ENCODE measurements at regions not wholly inside any gene's neighbourhood (a gene's known extent, or its start where the extent isn't known, plus 50 kb on each side); places are given as distances from the start of the nearest gene placed in this dataset.

- peaks cover 0 to 4% (median 0%) of the 10 kb centered on the region in 5 experiments for H3K9me3 ChIP-seq (ENCODE audit: control extremely low read depth in 1 of 5, control insufficient read depth in 4 of 5, insufficient read depth in 2 of 5, low read depth in 1 of 5, low read length in 4 of 5)
- no peak overlapping the region for H3K4me3 ChIP-seq (ENCODE audit: control insufficient read depth in 1 of 7, extremely low read depth in 1 of 7, insufficient read depth in 4 of 7, low read depth in 2 of 7, low read length in 6 of 7)
Observed at GRCh38 chr1:170356585-170356984, 175.4 kb upstream of the GORAB start.

GRCh38 chr1:170357750-170358149 lies 174.2 kb upstream of the GORAB start:
- no CpG with 5 or more reads among the region's 1 CpG for WGBS (ENCODE audit: insufficient coverage)
- Histone ChIP-seq H3K4me3 (ENCODE audit: control insufficient read depth in 1 of 7, extremely low read depth in 1 of 7, insufficient read depth in 4 of 7, low read depth in 2 of 7, low read length in 6 of 7) (no peak overlapping the region), H3K36me3 (ENCODE audit: control insufficient read depth in 4 of 4, insufficient read depth in 4 of 4, low read length in 3 of 4) (no peaks in the 10 kb centered on the region), H3K27ac (ENCODE audit: insufficient read depth in 1 of 2, low read depth in 1 of 2, low read length in 2 of 2, poor library complexity in 1 of 2, severe bottlenecking in 2 of 2) (no peak overlapping the region), H3K4me1 (ENCODE audit: control extremely low read depth in 1 of 4, control insufficient read depth in 4 of 4, insufficient read depth in 4 of 4, low read length in 3 of 4) (no peaks in the 10 kb centered on the region), H3K27me3 (replicated peaks in 2 of 5; ENCODE audit: control insufficient read depth in 4 of 5, insufficient read depth in 5 of 5, low read length in 4 of 5) (peaks cover 0 to 2% (median 0%) of the 10 kb centered on the region in 5 experiments), H3K9me3 (ENCODE audit: control extremely low read depth in 1 of 5, control insufficient read depth in 4 of 5, insufficient read depth in 2 of 5, low read depth in 1 of 5, low read length in 4 of 5) (peaks cover 0 to 4% (median 0%) of the 10 kb centered on the region in 5 experiments)
- no peak for DNase-seq
- CTCF ChIA-PET: no interaction called here
- POLR2A ChIA-PET: no interaction called here

More at GRCh38 chr1:170356585-170356984, 175.4 kb upstream of the GORAB start:
- H3K27ac ChIP-seq (ENCODE audit: insufficient read depth in 1 of 2, low read depth in 1 of 2, low read length in 2 of 2, poor library complexity in 1 of 2, severe bottlenecking in 2 of 2): no peak overlapping the region
- H3K36me3 ChIP-seq (ENCODE audit: control insufficient read depth in 4 of 4, insufficient read depth in 4 of 4, low read length in 3 of 4): no peaks in the 10 kb centered on the region
- CTCF ChIA-PET: no interaction called here
- H3K4me1 ChIP-seq (ENCODE audit: control extremely low read depth in 1 of 4, control insufficient read depth in 4 of 4, insufficient read depth in 4 of 4, low read length in 3 of 4): no peaks in the 10 kb centered on the region
- H3K27me3 ChIP-seq (replicated peaks in 2 of 5; ENCODE audit: control insufficient read depth in 4 of 5, insufficient read depth in 5 of 5, low read length in 4 of 5): peaks cover 0 to 2% (median 0%) of the 10 kb centered on the region in 5 experiments
- POLR2A ChIA-PET: no interaction called here
- no peak for DNase-seq

GRCh38 chr1:170360601-170361000 lies 171.4 kb upstream of the GORAB start:
- Histone ChIP-seq H3K4me1 (ENCODE audit: control extremely low read depth in 1 of 4, control insufficient read depth in 4 of 4, insufficient read depth in 4 of 4, low read length in 3 of 4) (no peaks in the 10 kb centered on the region), H3K27me3 (replicated peaks in 2 of 5; ENCODE audit: control insufficient read depth in 4 of 5, insufficient read depth in 5 of 5, low read length in 4 of 5) (no peaks in the 10 kb centered on the region), H3K36me3 (ENCODE audit: control insufficient read depth in 4 of 4, insufficient read depth in 4 of 4, low read length in 3 of 4) (no peaks in the 10 kb centered on the region), H3K27ac (ENCODE audit: insufficient read depth in 1 of 2, low read depth in 1 of 2, low read length in 2 of 2, poor library complexity in 1 of 2, severe bottlenecking in 2 of 2) (no peak overlapping the region), H3K4me3 (ENCODE audit: control insufficient read depth in 1 of 7, extremely low read depth in 1 of 7, insufficient read depth in 4 of 7, low read depth in 2 of 7, low read length in 6 of 7) (no peak overlapping the region), H3K9me3 (ENCODE audit: control extremely low read depth in 1 of 5, control insufficient read depth in 4 of 5, insufficient read depth in 2 of 5, low read depth in 1 of 5, low read length in 4 of 5) (peaks cover 0 to 8% (median 3%) of the 10 kb centered on the region in 5 experiments)
- WGBS (ENCODE audit: insufficient coverage): 100% methylated on average over 1 of the region's 3 CpGs
- DNase-seq: no peak
- ChIA-PET POLR2A (no interaction called here), CTCF (no interaction called here)

DNA sequence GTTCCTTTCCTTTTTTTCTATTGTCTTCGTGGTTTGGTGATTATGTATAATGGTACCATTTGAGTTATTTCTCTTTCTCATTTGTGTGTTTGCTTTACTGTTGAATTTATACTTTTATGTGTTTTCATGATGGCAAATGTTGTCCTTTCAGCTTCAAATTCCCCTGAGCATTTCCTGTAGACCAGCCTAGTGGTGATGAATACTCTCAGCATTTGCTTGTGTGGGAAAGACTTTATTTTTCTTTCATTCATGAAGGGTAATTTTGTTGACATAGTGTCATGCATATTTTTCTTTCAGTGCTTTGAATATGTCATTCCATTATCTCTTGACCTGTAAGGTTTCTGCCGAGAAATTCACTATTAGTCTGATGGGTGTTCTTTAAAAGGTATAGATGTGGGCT lies 166.6 kb upstream of the GORAB start:
- no CpG with 5 or more reads among the region's 2 CpGs for WGBS (ENCODE audit: insufficient coverage)
- POLR2A ChIA-PET: no interaction called here
- peaks cover 0 to 17% (median 5%) of the 10 kb centered on the region in 5 experiments for H3K9me3 ChIP-seq (ENCODE audit: control extremely low read depth in 1 of 5, control insufficient read depth in 4 of 5, insufficient read depth in 2 of 5, low read depth in 1 of 5, low read length in 4 of 5)
- no peak overlapping the region for H3K4me3 ChIP-seq (ENCODE audit: control insufficient read depth in 1 of 7, extremely low read depth in 1 of 7, insufficient read depth in 4 of 7, low read depth in 2 of 7, low read length in 6 of 7)
- no peaks in the 10 kb centered on the region for H3K27me3 ChIP-seq (replicated peaks in 2 of 5; ENCODE audit: control insufficient read depth in 4 of 5, insufficient read depth in 5 of 5, low read length in 4 of 5)
- no peak for DNase-seq
- CTCF ChIA-PET: no interaction called here
- H3K27ac ChIP-seq (ENCODE audit: insufficient read depth in 1 of 2, low read depth in 1 of 2, low read length in 2 of 2, poor library complexity in 1 of 2, severe bottlenecking in 2 of 2): no peak overlapping the region
- no peaks in the 10 kb centered on the region for H3K4me1 ChIP-seq (ENCODE audit: control extremely low read depth in 1 of 4, control insufficient read depth in 4 of 4, insufficient read depth in 4 of 4, low read length in 3 of 4)
- H3K36me3 ChIP-seq (ENCODE audit: control insufficient read depth in 4 of 4, insufficient read depth in 4 of 4, low read length in 3 of 4): no peaks in the 10 kb centered on the region

DNA sequence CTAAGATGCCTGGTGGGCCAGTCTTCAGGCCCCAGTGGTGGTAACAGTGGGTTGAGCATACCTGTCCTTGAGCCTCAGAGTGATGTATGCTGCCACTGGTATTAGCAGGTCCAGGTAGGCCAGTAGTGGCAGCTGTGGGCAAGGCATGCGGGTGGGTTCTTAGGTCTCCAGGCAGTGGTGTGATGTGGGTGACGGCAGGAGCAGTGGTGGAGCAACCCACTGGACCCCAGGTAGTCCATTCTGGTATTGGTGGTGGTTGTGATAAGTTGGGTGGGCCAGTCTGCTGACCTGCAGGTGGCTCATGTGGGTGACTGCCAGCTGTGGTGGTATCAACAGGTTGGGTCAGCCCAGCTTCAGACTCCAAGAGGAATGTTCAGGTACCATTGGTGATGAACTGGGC lies 165.0 kb upstream of the GORAB start:
- no peak for DNase-seq
- no peak overlapping the region for H3K27ac ChIP-seq (ENCODE audit: insufficient read depth in 1 of 2, low read depth in 1 of 2, low read length in 2 of 2, poor library complexity in 1 of 2, severe bottlenecking in 2 of 2)
- WGBS (ENCODE audit: insufficient coverage): 100% methylated on average over 2 of the region's 2 CpGs
- CTCF ChIA-PET: no interaction called here
- no peaks in the 10 kb centered on the region for H3K36me3 ChIP-seq (ENCODE audit: control insufficient read depth in 4 of 4, insufficient read depth in 4 of 4, low read length in 3 of 4)
- no peak overlapping the region for H3K4me3 ChIP-seq (ENCODE audit: control insufficient read depth in 1 of 7, extremely low read depth in 1 of 7, insufficient read depth in 4 of 7, low read depth in 2 of 7, low read length in 6 of 7)
- peaks cover 0 to 17% (median 5%) of the 10 kb centered on the region in 5 experiments for H3K9me3 ChIP-seq (ENCODE audit: control extremely low read depth in 1 of 5, control insufficient read depth in 4 of 5, insufficient read depth in 2 of 5, low read depth in 1 of 5, low read length in 4 of 5)
- no peaks in the 10 kb centered on the region for H3K27me3 ChIP-seq (replicated peaks in 2 of 5; ENCODE audit: control insufficient read depth in 4 of 5, insufficient read depth in 5 of 5, low read length in 4 of 5)
- POLR2A ChIA-PET: no interaction called here
- no peaks in the 10 kb centered on the region for H3K4me1 ChIP-seq (ENCODE audit: control extremely low read depth in 1 of 4, control insufficient read depth in 4 of 4, insufficient read depth in 4 of 4, low read length in 3 of 4)

DNA sequence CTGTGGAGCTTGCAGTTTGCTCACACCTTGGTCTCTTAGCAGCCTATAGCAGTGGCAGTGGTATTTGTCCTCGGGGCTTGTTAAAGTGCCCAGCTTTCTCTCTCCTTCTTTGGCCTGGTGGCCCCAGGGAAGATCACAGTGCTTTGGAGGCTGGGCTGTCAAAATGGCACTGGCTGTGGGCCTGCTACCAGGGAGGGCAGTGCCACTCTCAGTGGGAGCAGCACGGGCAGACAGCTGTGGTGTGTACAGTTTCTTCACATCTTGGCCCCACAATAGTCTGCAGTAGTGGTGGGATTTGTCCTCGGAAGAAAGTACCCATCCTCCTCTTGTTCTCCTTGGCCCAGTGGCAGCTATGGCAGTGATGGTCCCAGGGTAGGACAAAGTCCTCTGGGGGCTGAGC lies 164.4 kb upstream of the GORAB start:
- Histone ChIP-seq H3K27me3 (replicated peaks in 2 of 5; ENCODE audit: control insufficient read depth in 4 of 5, insufficient read depth in 5 of 5, low read length in 4 of 5) (no peaks in the 10 kb centered on the region), H3K36me3 (ENCODE audit: control insufficient read depth in 4 of 4, insufficient read depth in 4 of 4, low read length in 3 of 4) (no peaks in the 10 kb centered on the region), H3K27ac (ENCODE audit: insufficient read depth in 1 of 2, low read depth in 1 of 2, low read length in 2 of 2, poor library complexity in 1 of 2, severe bottlenecking in 2 of 2) (no peak overlapping the region), H3K4me1 (ENCODE audit: control extremely low read depth in 1 of 4, control insufficient read depth in 4 of 4, insufficient read depth in 4 of 4, low read length in 3 of 4) (no peaks in the 10 kb centered on the region), H3K4me3 (ENCODE audit: control insufficient read depth in 1 of 7, extremely low read depth in 1 of 7, insufficient read depth in 4 of 7, low read depth in 2 of 7, low read length in 6 of 7) (no peak overlapping the region), H3K9me3 (ENCODE audit: control extremely low read depth in 1 of 5, control insufficient read depth in 4 of 5, insufficient read depth in 2 of 5, low read depth in 1 of 5, low read length in 4 of 5) (peaks cover 0 to 17% (median 5%) of the 10 kb centered on the region in 5 experiments)
- ChIA-PET CTCF (no interaction called here), POLR2A (no interaction called here)
- DNase-seq: no peak
- 100% methylated on average over 3 of the region's 3 CpGs for WGBS (ENCODE audit: insufficient coverage)

DNA sequence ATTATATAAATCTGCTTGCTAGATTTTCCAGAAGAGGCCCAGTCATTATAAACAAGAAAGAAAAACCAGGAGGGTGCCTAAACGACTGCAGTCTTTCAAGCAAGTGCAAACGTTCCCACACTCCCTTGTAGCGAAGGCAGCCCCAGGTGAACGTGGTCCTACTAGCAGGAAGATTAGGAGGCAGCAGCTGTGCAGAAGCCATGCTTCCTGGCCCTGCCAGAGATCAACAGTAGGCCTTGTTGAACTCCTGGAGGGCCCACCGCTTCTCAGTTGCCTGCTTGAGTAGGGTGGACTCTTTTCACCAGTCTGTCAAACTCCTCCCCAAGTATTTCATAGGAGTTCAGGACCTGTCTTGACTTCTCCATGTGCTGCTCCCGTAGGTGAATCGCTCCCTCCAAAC lies 163.0 kb upstream of the GORAB start:
- Histone ChIP-seq H3K9me3 (ENCODE audit: control extremely low read depth in 1 of 5, control insufficient read depth in 4 of 5, insufficient read depth in 2 of 5, low read depth in 1 of 5, low read length in 4 of 5) (peaks cover 0 to 17% (median 2%) of the 10 kb centered on the region in 5 experiments), H3K27me3 (replicated peaks in 2 of 5; ENCODE audit: control insufficient read depth in 4 of 5, insufficient read depth in 5 of 5, low read length in 4 of 5) (no peaks in the 10 kb centered on the region), H3K36me3 (ENCODE audit: control insufficient read depth in 4 of 4, insufficient read depth in 4 of 4, low read length in 3 of 4) (no peaks in the 10 kb centered on the region), H3K4me3 (ENCODE audit: control insufficient read depth in 1 of 7, extremely low read depth in 1 of 7, insufficient read depth in 4 of 7, low read depth in 2 of 7, low read length in 6 of 7) (no peak overlapping the region), H3K27ac (ENCODE audit: insufficient read depth in 1 of 2, low read depth in 1 of 2, low read length in 2 of 2, poor library complexity in 1 of 2, severe bottlenecking in 2 of 2) (no peak overlapping the region), H3K4me1 (ENCODE audit: control extremely low read depth in 1 of 4, control insufficient read depth in 4 of 4, insufficient read depth in 4 of 4, low read length in 3 of 4) (no peaks in the 10 kb centered on the region)
- ChIA-PET POLR2A (no interaction called here), CTCF (no interaction called here)
- DNase-seq: no peak
- 86% methylated on average over 7 of the region's 7 CpGs for WGBS (ENCODE audit: insufficient coverage)
